HG03378 (cell line): ENCODE measurements at regions not wholly inside any gene's neighbourhood (a gene's known extent, or its start where the extent isn't known, plus 50 kb on each side); places are given as distances from the start of the nearest gene placed in this dataset.

Experiments
- ATAC-seq: cut with Tn5 transposase; IDR thresholded peaks from one replicate; pipeline ENCODE4 v1.9.1; 2021; ENCODE audit warnings: mild to moderate bottlenecking, moderate library complexity; ENCODE audit not compliant: unreplicated experiment

DNA sequence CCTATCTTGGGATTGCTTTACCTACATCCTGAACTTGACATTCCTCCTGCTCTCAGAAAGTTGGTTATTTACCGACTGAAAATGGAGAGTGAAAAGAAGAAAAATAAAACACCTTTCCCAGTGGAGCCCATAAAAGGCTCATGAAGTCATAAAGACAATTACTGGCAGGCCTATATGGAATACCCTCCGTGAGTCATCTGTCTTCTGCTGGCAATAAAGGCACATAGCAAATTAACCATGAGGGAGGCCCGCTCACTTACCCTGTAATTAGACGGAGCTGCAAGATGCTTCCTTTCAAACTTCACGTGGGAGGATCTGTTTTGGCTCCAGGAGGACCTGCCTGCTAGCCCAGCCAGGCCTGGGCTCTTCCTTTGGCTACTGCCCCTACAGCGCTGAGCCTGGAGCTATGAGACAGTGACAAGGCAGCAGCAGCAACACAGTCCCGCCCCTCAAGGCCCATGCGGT is 540.4 kb downstream of the BUD13 start:
- ATAC-seq, result no peak

DNA sequence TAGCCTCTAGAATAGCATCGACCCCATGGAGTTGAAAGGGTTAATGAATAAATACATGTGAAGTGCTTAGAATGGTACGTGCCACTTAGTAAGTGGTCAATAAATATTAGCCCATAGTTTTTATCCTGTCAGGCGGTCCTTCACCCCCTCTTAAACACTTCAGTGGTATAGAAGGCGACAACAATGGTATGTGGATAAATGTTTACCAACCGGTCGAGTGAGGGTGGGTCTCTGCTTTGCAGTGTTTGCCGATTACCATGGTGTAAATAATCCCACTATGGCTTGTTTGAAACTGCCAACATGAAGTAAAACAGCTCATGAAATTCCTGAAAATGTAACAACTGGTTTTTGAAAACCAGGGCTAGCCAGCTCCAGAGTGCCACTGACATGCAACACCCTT is 541.2 kb downstream of the BUD13 start:
- no peak for ATAC-seq

GRCh38 chr11:116230438-116230837 is 542.3 kb downstream of the BUD13 start:
- no peak for ATAC-seq

GRCh38 chr11:116229236-116229970 is 543.4 kb downstream of the BUD13 start:
- ATAC-seq, result no peak

- no peak for ATAC-seq
These were observed 546.1 kb downstream of the BUD13 start for GRCh38 chr11:116226731-116227130.

GRCh38 chr11:116225784-116226585 is 546.8 kb downstream of the BUD13 start:
- ATAC-seq, result no peak

- no peak for ATAC-seq
These were observed 547.6 kb downstream of the BUD13 start for GRCh38 chr11:116225236-116225635.

DNA sequence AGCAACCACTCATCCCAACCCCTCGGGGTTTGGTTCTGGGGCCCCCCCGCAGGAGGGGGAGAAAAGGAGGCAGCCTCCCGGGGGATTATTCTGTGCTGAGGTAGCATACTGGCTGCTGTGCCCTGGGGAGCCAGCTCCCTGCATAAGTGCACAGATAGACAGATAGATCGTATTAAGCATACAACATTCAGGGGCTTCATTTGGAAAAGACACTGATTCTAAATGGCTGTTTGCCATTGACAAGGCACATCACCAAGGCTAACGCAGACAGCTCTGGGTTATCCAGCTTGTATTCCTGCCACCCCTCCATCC is 547.9 kb downstream of the BUD13 start:
- no peak for ATAC-seq

DNA sequence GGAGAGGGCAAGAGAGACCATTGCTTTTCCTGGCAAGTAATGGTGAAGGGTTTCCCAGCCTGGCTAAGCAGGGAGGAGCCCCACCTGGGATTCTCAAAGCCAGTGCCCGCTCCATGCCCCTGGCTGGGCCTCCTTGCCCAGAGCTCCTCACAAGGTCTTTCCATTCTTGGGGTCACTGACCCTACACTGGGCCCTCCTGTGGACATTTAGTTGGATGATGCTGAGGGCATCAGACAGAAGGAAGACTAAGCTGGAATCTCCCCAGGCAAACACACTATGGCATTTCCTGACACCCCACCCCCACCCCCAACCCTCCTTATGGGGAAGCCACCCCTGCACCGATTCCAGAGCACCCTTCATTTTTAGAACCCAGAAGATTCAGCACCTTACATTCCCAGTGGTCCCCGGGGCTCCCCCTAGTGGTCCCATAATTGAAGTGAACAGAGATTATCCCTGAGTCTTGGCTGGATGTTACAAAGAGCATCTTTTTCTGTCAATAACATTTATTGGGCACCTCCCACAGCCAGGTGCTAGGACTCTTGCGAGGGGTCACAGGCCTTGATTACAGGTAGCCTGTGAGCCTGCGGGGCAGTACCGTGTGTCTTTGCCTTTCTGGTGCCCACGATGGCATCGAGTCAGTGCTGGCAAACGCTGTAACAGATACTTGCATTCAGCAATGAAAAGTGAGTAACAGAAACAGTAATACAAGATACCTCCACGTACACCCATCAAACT is 548.5 kb downstream of the BUD13 start:
- no peak for ATAC-seq

DNA sequence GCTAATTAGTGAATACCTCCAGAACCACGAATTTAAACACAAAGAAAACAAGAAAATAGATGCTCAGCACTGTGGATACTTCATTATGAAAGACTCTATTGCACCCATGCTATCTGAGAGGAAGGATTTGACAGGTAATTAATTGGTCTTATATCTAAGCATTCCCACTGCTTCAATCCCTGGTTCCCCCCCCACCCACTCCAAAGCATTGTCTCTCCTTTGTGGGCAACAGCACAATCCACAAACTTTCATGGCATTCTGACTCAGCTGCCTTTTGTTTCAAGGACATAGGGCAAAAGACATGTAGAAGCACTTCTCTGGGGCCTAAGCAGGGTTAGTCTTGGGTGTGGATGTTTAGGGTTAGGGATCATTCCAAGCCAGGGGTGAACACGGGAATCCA is 551.4 kb downstream of the BUD13 start:
- ATAC-seq, result no peak

GRCh38 chr11:116219171-116219635 is 553.6 kb downstream of the BUD13 start:
- ATAC-seq, result no peak

- ATAC-seq, result no peak
These were observed 555.3 kb downstream of the BUD13 start for GRCh38 chr11:116217441-116217840.

DNA sequence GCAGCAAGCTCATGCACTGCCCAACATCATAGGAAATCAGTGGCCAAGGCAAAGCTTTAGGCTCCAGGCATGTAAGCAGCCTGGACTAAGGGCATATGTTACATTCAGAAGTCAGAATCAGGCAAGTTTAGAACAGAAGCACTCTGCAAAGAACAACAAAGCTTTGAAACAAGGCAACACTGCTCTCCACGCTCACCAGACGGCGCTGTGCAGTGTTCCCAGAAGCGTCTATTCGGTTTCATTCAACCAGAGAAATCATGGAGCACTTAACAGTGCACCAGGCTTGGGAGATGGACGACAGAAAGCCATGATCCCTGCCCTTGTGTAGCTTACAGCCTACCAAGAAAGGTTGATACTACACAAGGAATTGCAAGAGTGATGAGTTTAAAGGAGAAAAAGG is 555.8 kb downstream of the BUD13 start:
- no peak for ATAC-seq

DNA sequence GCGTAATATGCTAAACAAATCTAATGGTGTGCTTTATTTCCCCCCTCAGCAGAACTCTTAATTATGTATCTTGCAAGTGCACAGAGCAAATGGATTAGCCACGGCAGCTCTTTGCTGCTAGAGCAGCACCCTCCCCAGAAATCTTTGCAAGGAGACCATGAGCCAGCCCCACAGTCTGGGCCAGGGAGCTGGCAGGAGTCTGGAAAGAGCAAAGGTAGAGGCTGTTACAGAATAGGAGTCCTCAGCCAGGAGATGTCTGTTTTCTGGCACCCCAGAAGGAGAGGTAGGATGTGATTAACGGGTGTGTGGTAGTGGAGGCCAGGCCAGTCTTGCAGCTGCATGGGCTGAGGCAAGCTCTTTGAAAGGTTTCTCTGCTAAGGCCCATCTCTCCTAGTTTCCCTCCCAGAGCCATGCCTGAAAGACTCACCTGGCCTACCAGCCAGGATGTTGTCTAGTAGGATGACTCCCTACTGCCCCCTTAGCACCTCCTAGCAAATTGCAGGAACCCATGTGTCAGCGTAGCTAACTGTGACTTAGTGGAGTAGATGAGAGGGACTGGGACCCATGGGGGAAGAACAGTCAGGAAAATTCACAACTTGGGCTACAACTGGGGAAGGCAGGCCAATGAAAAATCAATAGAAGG is 557.2 kb downstream of the BUD13 start:
- ATAC-seq, result no peak

DNA sequence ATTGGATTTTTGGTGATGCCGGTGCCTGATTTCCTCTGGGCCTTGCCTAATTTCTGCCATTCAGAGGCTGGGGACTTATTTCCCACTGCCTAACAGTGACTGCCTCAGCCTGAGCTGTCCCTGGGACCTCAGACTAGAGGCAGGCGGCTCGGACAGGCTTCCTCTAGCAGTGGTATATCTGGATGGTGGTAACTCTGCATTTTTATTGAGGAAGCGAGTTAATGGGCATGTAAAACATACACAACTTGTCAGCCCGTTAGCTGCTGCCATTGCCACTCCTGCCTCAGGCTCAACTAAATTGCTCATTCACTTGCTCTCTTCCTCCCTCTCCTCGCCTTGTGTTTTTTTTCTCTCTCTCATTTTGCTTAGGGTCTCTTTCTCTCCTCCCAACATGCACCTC is 561.6 kb downstream of the BUD13 start:
- ATAC-seq, result no peak

- ATAC-seq, result no peak
These were observed 562.1 kb downstream of the BUD13 start for GRCh38 chr11:116210663-116211062.

GRCh38 chr11:116209255-116209654 is 563.5 kb downstream of the BUD13 start:
- ATAC-seq, result no peak

DNA sequence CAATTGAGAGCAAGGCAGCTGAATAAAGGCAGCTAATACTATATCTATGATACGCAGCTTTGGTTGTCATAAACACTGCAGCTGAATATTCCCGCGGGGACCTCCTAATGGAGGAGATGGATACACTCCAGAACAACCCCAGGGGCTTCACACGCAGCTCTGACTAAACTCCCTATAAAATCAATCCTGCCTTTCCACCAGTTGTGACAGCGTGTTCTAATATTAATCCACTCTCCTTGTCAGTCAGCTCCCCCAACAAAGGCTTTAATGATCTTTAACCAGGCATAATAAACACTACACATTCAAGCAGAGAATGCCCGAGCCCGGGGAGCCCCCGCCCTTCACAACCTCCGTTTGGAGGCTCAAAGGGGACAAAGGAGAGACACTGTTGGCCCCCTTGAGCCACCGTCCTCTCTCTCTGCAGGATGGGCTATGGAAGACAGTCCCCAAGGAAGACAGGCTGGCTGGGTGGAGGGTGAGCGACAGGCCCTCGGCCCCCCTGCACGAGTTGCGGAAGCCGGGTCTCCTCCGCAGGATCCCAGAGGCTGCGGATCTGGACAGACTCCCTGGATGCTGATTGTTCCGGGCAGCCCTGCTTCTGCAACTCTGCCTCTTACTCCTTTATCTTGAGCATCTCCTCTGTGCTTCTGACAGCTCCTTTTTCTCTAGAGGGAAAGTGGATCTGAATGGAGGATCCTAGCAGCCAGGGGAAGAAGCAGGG is 565.2 kb downstream of the BUD13 start:
- ATAC-seq, result no peak

GRCh38 chr11:116207019-116207418 is 565.8 kb downstream of the BUD13 start:
- no peak for ATAC-seq

DNA sequence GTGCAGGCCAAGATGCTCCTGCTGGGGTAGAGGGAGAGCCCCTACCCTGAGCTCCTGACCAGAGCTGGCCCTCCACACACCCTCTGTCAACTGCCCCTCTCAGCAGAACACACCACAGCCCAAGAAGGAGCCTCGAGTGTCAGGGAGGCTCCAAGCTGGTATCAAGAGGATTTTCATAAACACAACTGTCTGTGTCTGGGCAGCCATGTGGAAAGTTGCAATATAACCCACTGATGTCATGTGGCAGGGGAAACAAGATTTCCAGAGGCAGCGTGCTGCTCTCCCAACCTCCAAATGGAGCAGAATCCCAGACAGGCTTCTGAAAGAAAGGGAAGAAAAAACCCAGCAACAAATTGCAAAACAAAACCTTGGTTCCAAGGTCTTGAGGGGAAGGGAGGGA is 569.9 kb downstream of the BUD13 start:
- ATAC-seq, result no peak

GRCh38 chr11:116200564-116200963 is 572.2 kb downstream of the BUD13 start:
- no peak for ATAC-seq
